ENCODE measurements at regions not wholly inside any gene's neighbourhood (a gene's known extent, or its start where the extent isn't known, plus 50 kb on each side); places are given as distances from the start of the nearest gene placed in this dataset.

- H3K79me2 ChIP-seq (ENCODE audit: low read length), result no peaks in the 10 kb centered on the region
Measured at GRCh38 chrX:125894947-125895346, 271.1 kb downstream of the DCAF12L2 start.

DNA sequence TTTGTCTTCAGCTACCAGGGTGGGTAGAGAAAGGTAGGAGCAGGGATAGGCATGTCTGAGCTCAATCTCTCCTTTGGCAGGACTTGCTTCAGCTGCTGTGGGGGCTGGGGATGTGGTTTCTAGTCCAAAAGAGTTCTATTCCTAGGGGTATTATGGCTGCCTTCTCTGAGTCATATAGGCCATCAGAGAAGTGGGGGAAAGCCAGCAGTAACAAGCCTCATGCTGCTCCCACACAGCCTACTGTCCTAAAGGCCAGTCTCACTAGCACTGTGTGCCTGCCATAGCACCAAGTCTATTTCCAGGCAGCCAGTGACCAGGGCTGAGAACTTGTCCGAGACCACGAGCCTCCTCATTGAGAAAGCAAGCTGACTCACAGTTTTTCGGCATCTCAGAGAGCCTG is 270.6 kb downstream of the DCAF12L2 start:
- no peak overlapping the region for H3K4me2 ChIP-seq (ENCODE audit: low read depth, low read length)
- DNase-seq, result no peak
- H3K4me3 ChIP-seq (ENCODE audit: low read length), result no peak overlapping the region
- no peaks in the 10 kb centered on the region for H3K27me3 ChIP-seq (replicated peaks; ENCODE audit: insufficient read depth, low read length)
- H3F3A ChIP-seq (ENCODE audit: insufficient read depth, low read length), result no peaks in the 10 kb centered on the region
- H3K79me2 ChIP-seq (ENCODE audit: low read length), result no peaks in the 10 kb centered on the region
- H3K9ac ChIP-seq (ENCODE audit: low read length), result no peak overlapping the region
- H4K20me1 ChIP-seq (ENCODE audit: insufficient read depth, low read length), result no peaks in the 10 kb centered on the region
- no peak overlapping the region for H3K27ac ChIP-seq (ENCODE audit: low read length)
- no peak for TF ChIP-seq CTCF (IDR thresholded peaks at IDR 0.05; ENCODE audit: low read length)
- TF ChIP-seq EZH2 (optimal IDR thresholded peaks at IDR 0.05; ENCODE audit: low read depth, low read length), result no peak
- no peak for TF ChIP-seq EZH2phosphoT487 (IDR thresholded peaks at IDR 0.05; ENCODE audit: low read length)
- H3K9me3 ChIP-seq (replicated peaks; ENCODE audit: insufficient read depth, low read length), result no peaks in the 10 kb centered on the region
- no peaks in the 10 kb centered on the region for H3K4me1 ChIP-seq (ENCODE audit: low read length)
- H2AFZ ChIP-seq (ENCODE audit: low read length), result no peak overlapping the region
- H3K36me3 ChIP-seq (replicated peaks; ENCODE audit: insufficient read depth, low read length), result no peaks in the 10 kb centered on the region
- H3K9me2 ChIP-seq (replicated peaks; ENCODE audit: insufficient read depth, low read length), result no peaks in the 10 kb centered on the region

More at GRCh38 chrX:125894947-125895346, 271.1 kb downstream of the DCAF12L2 start:
- TF ChIP-seq CTCF (IDR thresholded peaks at IDR 0.05; ENCODE audit: low read length), result no peak
- Histone ChIP-seq H3K9me3 (replicated peaks; ENCODE audit: insufficient read depth, low read length) (no peaks in the 10 kb centered on the region), H3K9ac (ENCODE audit: low read length) (no peak overlapping the region), H3K4me1 (ENCODE audit: low read length) (no peaks in the 10 kb centered on the region), H3K36me3 (replicated peaks; ENCODE audit: insufficient read depth, low read length) (no peaks in the 10 kb centered on the region), H3K27me3 (replicated peaks; ENCODE audit: insufficient read depth, low read length) (no peaks in the 10 kb centered on the region), H3K27ac (ENCODE audit: low read length) (no peak overlapping the region), H3K4me3 (ENCODE audit: low read length) (no peak overlapping the region), H4K20me1 (ENCODE audit: insufficient read depth, low read length) (no peaks in the 10 kb centered on the region), H3K9me2 (replicated peaks; ENCODE audit: insufficient read depth, low read length) (no peaks in the 10 kb centered on the region), H3F3A (ENCODE audit: insufficient read depth, low read length) (no peaks in the 10 kb centered on the region), H3K4me2 (ENCODE audit: low read depth, low read length) (no peak overlapping the region), H2AFZ (ENCODE audit: low read length) (no peak overlapping the region)
- DNase-seq, result no peak

GRCh38 chrX:125926295-125926694 is 239.8 kb downstream of the DCAF12L2 start:
- no peaks in the 10 kb centered on the region for H3K79me2 ChIP-seq (ENCODE audit: low read length)
- TF ChIP-seq EZH2 (optimal IDR thresholded peaks at IDR 0.05; ENCODE audit: low read depth, low read length) (no peak), EZH2phosphoT487 (IDR thresholded peaks at IDR 0.05; ENCODE audit: low read length) (no peak), CTCF (IDR thresholded peaks at IDR 0.05; ENCODE audit: low read length) (no peak)
- H3K27me3 ChIP-seq (replicated peaks; ENCODE audit: insufficient read depth, low read length), result no peaks in the 10 kb centered on the region
- no peaks in the 10 kb centered on the region for H3F3A ChIP-seq (ENCODE audit: insufficient read depth, low read length)
- no peak overlapping the region for H2AFZ ChIP-seq (ENCODE audit: low read length)
- H3K4me1 ChIP-seq (ENCODE audit: low read length), result no peaks in the 10 kb centered on the region
- H3K9me3 ChIP-seq (replicated peaks; ENCODE audit: insufficient read depth, low read length), result no peaks in the 10 kb centered on the region
- H4K20me1 ChIP-seq (ENCODE audit: insufficient read depth, low read length), result no peaks in the 10 kb centered on the region
- no peak for DNase-seq
- no peak overlapping the region for H3K4me3 ChIP-seq (ENCODE audit: low read length)
- H3K4me2 ChIP-seq (ENCODE audit: low read depth, low read length), result no peak overlapping the region
- no peaks in the 10 kb centered on the region for H3K36me3 ChIP-seq (replicated peaks; ENCODE audit: insufficient read depth, low read length)
- no peak overlapping the region for H3K9ac ChIP-seq (ENCODE audit: low read length)
- H3K9me2 ChIP-seq (replicated peaks; ENCODE audit: insufficient read depth, low read length), result no peaks in the 10 kb centered on the region
- H3K27ac ChIP-seq (ENCODE audit: low read length), result no peak overlapping the region

Data from MM.1S (cell line).